COR-L47 (cell line): ENCODE measurements at regions not wholly inside any gene's neighbourhood (a gene's known extent, or its start where the extent isn't known, plus 50 kb on each side); places are given as distances from the start of the nearest gene placed in this dataset.

Source experiments
- DNase-seq: peaks from one replicate; lab custom pipeline; 2025; lab: John Stamatoyannopoulos, UW

DNA sequence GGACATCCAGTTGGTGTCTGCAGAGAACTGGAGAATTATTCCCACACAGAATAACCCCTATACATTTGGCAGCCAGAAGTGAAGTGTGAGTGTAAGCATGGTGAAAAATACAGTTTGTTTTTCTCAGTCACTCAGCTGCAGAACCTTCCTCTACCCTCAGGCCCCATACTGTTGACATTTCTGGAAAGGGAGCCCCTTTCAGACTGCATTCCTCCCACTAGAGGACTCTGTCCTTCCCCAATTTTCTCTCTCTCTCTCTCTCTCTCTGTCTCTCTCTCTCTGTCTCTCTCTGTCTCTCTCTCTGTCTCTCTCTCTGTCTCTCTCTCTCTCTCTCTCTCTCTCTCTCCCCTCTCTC is 86.8 kb upstream of the STEAP1B start:
- no peak for DNase-seq

DNA sequence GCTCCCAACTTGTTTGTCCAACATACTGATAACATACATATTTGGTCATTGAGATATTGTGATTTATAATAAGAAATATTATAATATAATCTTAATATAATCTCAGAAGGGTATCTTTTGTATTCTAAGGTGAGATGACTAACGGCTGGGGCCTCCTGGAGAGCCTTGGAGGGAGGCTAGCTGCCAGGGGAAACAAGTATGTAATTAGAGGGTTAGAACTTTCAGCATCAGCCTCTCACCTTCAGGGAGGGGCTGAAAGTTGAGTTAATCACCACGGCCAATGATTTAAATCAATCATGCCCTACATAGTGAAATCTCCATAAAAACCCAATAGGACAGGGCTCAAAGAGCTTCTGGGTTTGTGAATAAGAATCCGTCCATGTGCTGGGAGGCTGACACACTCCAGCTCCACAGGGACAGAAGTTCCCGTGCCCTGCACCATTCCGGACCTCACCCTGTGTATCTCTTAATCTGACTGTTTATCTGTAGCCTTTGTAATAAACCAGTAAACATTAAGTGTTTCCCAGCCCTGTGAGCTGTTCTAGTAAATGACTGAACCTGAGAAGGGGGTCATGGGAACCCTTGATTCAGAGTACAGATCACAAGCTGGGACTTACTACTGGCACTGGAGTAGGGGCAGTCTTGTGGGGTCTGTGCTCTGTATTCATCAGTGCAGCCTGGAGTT is 86.3 kb upstream of the STEAP1B start:
- DNase-seq = no peak

DNA sequence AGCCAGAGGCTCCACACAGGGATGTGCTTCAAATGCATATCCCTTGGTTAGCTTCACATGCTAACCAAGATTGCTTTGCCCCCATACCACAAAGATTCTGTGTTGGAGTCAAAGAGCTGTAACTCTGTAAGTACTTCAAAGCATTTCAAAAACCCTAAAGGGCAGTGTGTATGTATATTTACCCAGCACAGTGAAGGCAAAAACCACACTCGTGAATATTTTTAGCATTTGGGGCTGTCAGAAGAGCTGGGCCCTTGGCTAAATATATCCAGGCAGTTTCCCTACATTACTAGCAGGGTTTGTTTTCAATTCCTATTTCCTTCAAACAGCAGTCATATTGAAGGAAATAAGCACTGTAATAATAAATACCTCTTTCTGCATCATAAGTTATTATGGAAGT is 84.2 kb upstream of the STEAP1B start:
- no peak for DNase-seq

DNA sequence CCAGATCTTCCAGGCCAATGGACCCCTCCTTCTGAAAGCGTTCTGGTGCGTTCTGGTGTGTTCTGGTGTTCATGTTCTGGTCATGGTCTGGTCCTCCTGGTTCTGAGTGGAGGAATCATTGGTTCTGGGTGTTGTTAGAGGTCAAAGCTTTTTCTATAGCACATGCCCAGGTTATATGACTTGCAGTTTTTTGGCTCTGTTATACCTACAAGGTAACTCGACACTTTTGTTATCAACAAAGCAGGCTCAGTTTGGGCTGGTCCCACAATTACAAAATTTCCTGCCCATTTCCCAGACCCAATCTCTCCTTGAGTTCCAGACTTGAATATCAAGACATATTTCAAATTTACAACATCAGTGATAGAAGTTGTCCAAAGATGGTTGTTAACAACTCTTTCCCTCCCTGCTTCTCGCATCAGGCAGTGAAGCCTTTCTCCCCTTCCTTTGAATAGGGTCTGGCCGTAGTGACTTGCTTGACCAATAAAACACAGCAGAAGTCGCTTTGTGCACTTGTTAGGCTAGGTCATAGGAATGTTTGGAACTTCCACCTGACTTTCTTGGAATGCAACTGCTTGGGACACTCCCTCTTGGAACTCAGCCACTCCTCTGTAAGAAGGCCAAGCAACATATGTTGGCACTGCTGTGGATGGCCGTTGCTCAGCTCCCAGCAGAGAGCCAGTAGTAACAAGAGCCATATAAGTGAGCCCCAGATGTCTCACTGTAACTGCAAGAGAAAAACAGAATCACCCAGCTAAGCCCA is 83.1 kb upstream of the STEAP1B start:
- DNase-seq = no peak

DNA sequence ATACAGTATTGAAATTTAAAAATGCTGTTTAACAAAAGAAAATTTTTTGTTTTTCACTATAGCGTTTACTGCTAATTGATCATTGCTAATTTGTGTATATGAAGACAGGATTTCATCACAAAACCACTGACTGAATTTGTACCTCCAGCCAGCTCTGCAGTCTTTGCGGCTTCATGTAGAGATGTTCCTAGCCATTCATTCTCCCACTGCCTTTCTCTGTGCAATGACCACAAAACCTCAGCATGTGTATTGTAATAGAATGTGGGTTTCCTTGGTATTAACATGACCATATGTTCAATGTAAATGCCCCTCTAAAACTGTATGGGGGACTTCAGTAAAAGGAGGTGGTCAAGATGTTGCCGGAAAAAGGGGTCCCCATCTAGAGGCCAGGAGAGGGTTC is 81.1 kb upstream of the STEAP1B start:
- no peak for DNase-seq

DNA sequence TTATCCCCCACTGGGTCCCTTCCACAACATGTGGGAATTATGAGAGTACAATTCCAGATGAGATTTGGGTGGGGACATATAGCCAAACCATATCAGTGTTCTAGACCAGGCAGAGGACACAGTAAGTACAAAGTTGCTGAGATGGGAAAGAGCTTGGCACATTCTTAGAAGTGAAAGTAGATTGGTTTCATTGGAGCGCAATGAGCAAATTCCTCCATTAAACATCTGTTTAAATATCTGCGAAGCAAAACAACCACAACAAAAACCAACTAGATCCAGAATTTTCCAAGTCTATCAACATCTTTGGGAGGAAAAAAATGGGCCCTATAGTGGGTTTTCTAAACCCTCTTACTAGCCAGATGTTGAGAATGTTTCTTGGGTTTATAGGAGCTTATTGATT is 80.0 kb upstream of the STEAP1B start:
- DNase-seq = no peak

DNA sequence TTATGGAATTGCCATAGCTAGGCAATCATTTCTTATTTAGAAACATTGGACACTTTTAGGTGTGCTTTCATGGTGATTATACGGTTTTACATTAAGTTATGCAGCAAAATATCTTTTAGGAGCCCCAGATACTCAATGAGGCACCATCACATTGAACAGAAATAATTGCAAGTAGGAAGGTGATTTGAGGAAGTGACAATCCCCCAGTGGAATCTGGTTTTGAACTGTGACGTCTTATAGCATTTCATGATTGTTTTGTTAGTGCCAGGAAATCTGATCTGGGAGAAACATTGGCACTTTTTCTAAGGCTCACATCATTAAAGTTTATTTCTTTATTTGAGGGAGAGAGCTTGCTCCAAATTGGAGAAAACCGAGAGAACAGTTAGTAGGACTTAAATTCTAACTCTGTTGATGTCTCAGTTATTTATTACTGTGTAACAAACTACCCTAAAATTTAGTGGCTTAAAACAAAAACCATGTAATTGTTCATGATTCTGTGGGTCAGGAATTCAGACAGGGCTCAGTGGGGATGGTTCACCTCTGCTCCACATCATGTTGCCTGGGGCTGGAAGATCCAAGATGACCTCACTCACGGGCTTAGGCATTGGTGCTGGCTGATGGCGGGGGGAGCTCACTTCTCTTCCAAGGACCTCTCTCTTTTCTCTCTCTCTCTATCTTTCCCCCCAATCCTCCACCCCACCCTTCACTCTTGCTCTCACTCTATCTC is 78.2 kb upstream of the STEAP1B start:
- no peak for DNase-seq

DNA sequence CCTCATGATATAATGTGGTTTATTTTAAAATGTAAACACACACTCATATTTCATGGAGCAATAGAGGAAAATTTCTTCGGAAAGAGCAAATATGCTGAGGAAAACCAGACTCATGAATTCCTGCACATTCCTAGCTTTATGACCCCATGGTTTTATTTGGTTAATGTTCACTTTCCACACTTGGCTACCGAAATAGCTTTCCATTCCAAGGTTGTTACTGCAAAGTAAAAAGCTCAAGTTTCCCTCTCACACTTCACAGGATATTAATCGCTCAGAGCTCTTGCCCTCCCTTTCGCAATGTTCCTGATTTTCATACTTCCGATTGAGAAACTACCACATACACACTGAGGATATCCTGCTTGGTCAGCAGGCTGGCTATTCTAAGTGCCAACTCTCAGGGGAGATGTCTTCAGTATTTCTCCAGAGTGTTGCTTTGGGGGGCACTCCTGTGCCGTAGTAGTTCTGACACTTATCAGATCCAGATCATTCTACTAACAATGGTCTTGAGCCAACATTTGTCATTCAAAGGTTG is 77.5 kb upstream of the STEAP1B start:
- no peak for DNase-seq

DNA sequence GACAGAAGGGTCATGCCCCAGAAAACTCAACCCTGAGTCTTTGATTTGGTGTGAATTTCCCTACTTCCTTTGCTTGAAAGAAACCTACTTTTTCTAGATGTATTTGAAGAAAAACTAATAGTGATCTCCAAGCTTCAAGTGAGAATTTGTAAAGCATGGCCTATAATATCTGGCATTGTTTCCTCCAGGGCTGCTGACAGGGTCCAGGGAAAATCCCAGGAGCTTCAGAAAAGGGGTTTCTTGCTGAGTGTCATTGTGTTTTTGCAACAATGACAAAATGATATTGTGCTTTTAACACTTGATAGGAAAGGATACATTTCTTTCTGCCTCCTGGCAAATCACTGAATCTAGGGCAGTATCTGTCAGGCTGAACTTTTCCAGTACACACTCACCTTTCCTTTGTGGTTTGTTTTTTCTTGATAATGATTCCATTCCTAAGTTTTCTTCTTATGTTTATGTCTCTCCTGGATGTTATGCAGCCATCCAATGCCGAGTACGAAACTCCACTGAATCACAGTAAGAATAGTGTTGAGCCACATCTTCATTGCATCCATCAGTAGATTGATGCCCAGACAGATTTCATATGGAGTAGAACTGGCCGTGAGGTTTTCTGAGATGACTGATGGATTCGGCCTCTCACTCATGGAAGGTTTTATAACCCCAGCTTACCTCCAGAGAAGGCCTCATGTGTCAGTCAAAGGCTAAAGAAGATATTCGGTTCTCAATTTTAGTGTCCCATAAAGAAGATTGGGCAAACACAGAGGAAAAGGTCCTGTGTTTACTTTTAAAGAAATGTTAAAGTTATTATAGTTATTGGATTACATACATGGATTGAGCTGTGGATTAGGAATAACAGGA is 76.9 kb upstream of the STEAP1B start:
- no peak for DNase-seq

DNA sequence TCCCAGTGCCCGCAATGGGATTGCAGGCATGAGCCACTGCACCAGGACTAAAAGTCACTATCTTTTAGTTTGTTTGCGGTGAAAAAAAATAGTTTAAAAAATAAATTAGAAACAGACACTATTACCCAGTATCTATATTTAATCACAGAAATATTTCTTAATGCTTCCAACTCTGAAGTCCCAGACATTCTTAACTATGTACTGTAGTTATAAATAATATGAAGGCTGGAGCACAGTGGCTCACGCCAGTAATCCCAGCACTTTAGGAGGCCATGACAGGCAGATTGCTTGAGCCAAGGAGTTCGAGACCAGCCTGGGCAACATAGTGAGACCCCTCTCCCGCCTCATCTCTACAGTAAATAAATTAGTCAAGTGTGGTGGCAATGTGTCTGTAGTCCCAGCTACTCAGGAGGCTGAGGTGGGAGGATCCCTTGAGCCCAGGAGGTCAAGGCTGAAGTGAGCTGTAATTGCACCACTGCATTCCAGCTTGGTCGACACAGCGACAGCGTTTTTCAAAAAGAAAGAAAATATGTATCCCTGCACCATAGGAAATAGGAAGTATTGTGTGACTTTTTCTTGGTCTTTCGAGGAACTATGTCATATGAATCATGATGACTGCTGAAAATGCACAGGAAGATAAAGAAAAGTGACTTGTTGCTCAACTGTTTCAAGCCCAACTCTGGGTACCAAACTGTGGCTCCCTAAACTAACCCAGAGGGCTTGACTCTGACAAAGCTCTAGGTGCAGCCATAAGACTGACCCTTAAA is 74.9 kb upstream of the STEAP1B start:
- no peak for DNase-seq

DNA sequence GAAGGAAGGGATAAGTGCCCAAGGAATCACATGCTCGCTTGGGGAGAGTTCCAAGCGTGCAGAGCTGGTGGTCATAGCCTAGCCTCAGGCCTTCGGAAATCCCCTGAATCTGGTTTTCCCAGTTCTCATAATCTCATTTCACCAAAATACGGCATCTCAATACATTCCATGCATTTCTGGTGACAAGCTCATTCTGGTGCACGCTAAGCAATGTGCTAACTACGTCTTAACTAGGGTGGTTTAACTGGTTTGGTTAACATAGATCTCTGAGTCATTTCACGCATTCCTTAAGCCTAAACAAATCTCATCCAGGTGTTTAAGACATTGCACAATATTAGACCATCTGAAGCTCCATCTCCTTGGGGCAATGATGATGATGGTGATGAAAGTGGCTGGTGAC is 72.9 kb upstream of the STEAP1B start:
- no peak for DNase-seq

DNA sequence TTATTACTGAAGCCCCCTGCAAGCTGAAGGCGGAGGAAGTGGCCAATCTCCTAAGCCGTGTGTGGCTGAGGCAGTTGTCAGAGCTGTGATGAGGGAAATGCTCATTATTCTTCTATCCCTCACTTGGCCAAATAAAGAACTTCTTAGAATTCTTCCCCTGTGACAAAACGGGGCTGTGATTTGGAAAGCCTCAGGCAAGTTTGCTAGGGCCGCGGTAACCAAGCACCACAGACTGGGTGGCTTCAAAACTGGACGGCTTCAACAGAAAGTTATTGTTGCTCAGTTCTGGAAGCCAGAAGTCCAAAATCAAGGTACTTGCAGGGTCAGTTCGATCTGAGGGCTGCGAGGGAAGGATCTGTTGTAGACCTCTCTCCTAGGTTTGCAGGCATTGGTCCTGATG is 72.3 kb upstream of the STEAP1B start:
- DNase-seq = no peak

DNA sequence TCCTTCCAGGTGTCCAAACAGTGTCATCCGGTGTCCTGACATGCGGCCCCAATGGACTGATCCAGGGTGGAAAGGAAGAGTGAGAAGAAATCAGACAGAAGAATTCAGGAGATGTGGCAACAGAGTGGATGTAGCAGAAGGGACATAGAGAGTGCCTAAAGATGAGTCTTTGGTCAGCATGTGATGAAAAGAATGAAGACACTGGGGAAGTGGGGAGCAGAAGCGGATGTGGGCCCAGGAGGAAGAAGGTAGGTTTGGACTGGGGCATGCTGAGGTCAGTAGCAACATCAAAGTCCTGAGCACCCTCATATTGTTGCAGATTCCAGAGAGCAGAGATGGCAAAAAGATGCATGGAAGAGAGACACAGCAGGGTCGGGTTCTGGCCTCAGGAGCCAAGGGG is 71.8 kb upstream of the STEAP1B start:
- DNase-seq = no peak

DNA sequence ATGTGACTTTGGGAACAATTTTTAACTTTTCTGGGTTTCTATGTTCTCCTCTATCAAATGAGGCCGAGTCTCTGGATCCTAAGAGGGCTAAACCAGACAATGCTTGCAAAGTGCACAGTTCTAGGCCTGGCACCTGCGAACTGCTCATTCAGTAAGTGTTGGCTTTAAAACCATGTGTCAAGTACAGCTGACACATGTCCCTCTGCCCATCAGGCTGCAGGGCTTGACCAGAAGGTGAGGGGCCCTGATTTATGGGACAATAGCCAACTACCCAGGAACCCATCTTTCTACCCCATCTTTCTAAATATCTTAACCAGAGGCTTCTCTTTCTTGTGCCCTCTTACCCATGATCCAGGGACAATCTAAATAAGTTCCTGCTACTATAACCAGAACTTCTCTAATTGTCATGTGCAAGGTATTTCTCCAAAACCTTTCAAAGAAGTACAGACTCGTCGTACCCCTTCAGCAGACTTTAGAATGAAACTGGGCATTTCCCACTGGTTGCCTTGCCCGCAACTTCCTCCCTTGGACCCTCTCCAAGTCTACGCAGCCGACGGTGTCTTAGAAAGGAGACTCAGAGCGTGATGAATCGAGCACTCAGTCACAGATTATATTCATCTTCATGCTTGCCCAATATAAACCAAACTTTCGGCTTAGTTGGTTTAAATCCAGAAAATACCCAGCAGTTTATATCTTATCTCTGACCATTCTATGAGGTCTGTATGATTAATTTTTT is 69.8 kb upstream of the STEAP1B start:
- no peak for DNase-seq

DNA sequence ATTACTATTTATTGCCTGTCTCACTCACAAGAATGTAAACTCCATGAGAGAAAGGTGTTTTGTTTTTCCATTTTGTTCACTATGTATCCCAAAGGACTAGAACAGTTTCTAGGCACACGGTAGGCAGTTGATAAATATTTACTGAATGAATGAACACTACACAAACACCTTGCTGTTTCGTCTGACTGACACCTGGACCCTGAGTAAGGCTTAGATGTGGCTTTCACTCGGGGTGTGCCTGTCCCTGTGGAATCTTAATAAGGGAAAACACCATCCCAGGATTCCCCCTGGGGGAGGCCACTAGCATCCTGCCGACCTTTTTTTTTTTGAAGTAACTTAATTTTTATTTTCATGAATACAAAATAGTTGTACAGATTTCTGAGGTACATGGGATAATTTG is 66.6 kb upstream of the STEAP1B start:
- no peak for DNase-seq

DNA sequence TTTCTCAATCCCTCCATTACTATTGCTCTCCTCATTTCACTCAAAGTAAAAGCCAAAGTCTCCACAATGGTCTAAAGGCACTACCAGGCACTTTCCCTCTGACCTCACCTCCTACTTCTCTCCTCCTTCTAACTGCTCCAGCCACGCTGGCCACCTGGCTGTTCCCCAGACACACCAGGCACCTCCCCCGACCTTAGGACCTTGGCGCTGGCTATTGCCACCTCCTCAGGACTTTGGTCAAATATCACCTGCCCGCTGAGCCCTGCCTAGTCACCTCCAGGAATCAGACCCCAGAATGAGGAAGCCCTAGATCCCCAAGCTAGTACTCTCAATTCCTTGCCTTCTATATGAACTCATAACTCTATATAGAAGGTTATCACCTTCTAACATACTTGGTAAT is 66.2 kb upstream of the STEAP1B start:
- DNase-seq = no peak

DNA sequence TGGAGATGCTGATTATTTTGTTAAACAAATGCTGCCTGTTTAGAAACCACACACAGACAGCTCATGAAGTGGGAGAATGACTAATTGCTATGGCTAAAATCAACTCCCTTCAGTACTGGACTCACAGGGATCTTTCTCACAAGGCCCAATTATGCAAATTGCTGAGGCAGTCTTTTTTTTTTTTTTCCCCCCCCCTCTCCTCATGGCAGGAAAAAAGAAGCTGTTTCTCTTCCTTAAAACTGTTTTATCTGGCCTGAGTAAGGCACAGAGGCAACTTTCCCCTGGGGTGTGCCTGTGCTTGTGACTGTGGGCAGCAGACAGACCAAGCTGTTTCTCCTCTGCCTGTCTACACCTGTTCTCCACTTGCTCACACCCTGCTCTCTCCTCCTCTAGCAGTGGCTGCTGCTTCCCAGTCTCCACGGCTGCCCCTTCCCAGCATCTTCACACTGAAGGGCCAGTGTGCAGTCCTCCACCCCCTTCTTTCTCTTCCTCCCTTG is 65.4 kb upstream of the STEAP1B start:
- DNase-seq = no peak

DNA sequence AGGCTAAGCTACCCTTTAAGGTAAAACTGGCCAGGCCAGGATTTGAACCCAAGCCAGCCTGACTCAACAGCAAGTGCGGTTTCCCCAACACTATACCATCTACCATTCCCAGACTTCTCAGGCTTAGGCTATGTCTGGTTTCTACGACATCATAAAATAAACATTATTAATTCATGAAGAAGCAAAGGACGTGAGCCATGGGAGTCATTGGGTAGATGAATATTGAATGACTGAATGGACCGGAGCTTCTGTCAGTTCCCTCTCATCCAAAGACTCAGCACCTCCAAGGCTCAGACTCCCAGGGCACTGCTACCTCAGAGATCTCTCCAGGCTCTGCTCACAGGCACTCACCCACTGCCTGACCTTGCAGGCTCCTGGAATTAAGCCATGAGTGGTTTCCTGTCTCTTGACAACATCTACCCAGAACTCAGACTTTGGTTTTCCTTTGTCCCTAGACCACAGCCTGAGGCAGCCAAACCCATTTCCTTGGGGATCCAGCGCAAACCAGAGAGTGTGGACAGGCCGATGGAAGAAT is 64.6 kb upstream of the STEAP1B start:
- no peak for DNase-seq

DNA sequence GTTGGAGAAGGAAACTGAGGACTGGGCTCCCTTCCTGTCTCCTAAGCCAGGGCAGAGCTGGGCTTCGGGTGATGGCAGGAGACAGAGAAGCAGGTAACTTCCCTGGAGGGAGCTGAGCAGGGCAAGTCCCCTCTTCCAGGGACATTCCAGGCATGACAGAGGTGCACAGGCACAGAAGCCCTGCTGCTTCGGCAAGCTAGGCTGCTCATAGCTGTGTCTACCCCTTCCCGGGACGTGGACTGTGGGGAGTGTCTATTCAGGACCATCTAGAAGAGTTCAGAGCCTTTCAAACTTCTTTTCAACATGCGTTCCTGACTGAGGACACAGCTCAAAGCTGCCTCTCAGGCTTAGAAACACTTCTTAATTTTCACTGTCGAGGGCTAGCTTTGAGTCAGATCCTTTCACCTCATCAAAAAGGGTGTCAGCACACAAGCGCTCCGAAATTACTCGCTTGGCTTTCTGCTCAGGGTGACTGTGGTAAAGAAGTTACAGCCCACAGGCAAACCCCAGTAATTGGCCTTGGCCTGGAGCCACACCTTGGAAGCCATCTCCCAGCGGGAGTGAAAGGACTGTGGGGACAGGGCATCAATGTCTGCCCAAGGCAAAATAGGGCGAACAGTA is 63.7 kb upstream of the STEAP1B start:
- no peak for DNase-seq

DNA sequence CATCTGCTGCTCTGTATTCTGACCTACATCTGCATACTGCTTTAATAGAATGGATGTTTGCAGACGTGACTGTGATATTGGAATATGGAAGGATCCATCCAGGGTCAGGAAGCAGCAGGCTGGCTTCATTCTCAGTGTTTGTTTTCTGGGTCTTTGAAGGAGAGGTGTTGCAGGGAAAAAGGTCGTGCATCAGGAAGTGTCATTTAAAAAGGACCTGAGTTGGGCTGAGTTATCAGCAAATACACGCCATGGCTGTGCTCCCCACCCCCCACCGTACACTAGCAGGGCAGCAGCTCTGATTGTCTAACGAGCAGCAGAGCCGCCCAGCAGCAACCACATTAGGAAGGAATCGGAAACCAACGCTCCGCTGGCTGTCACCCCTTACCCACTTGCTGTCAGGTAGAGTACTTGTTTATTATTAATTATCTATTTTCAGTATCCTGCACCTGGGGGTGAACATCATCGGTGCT is 63.1 kb upstream of the STEAP1B start:
- no peak for DNase-seq
